ENCODE measurements at regions not wholly inside any gene's neighbourhood (a gene's known extent, or its start where the extent isn't known, plus 50 kb on each side); places are given as distances from the start of the nearest gene placed in this dataset.

GRCh38 chr21:23003951-23004350 is 2005.7 kb downstream of the NCAM2 start:
- POLR2A ChIA-PET, result no interaction called here
- no peak for ATAC-seq
- Histone ChIP-seq H3K79me2 (ENCODE audit: insufficient read depth, low read length) (no peaks in the 10 kb centered on the region), H3K9me2 (ENCODE audit: insufficient read depth) (no peaks in the 10 kb centered on the region), H3K36me3 (ENCODE audit: control insufficient read depth in 1 of 2, insufficient read depth in 2 of 2, low read length in 2 of 2) (no peaks in the 10 kb centered on the region), H2AFZ (ENCODE audit: low read depth, low read length, poor library complexity, severe bottlenecking) (no peak overlapping the region), H3K4me2 (ENCODE audit: low read length) (no peak overlapping the region), H3K27me3 (ENCODE audit: insufficient read depth, low read length) (no peaks in the 10 kb centered on the region), H4K20me1 (ENCODE audit: insufficient read depth) (no peaks in the 10 kb centered on the region), H3K9me3 (ENCODE audit: control insufficient read depth in 1 of 2, insufficient read depth in 1 of 2, low read depth in 1 of 2, low read length in 2 of 2) (peaks cover 5 to 14% of the 10 kb centered on the region in 2 experiments; a peak in 2 of 4 replicates), H3K27ac (ENCODE audit: low read depth, low read length) (no peak overlapping the region), H3K4me3 (replicated peaks in 1 of 2; ENCODE audit: low read depth in 1 of 2, low read length in 2 of 2) (no peak overlapping the region), H3K9ac (ENCODE audit: low read length) (no peak overlapping the region), H3K4me1 (ENCODE audit: control insufficient read depth in 1 of 2, insufficient read depth in 2 of 2, low read length in 2 of 2) (no peaks in the 10 kb centered on the region)
- CTCF ChIA-PET, result no interaction called here
- intact Hi-C loops (cut with micrococcal nuclease), result no loop called here
- no peak for TF ChIP-seq SP1 (IDR thresholded peaks at IDR 0.05; ENCODE audit: low read depth)
- TF ChIP-seq ATF3 (IDR thresholded peaks at IDR 0.05), result no peak
- TF ChIP-seq SRF (IDR thresholded peaks at IDR 0.05; ENCODE audit: low read depth), result no peak
- TF ChIP-seq YY1 (IDR thresholded peaks at IDR 0.05; ENCODE audit: extremely low read depth, insufficient replicate concordance, low read depth, low read length), result no peak
- TF ChIP-seq ZNF274 (IDR thresholded peaks at IDR 0.05; ENCODE audit: low read depth, low read length), result no peak
- no peak for TF ChIP-seq ZFX (IDR thresholded peaks at IDR 0.05)
- TF ChIP-seq POLR2A (IDR thresholded peaks at IDR 0.05; ENCODE audit: borderline replicate concordance, extremely low read depth, insufficient read depth, insufficient read length), result no peak
- TF ChIP-seq POLR2AphosphoS5 (IDR thresholded peaks at IDR 0.05; ENCODE audit: low read depth, low read length), result no peak
- no peak for TF ChIP-seq MAX (IDR thresholded peaks at IDR 0.05)
- TF ChIP-seq CBX3 (IDR thresholded peaks at IDR 0.05; ENCODE audit: low read depth), result no peak
- no peak for TF ChIP-seq EZH2 (IDR thresholded peaks at IDR 0.05)
- TF ChIP-seq CTCF (IDR thresholded peaks at IDR 0.05 in 2 of 3, conservative IDR thresholded peaks at IDR 0.05 in 1 of 3; ENCODE audit: borderline replicate concordance in 1 of 3, insufficient read depth in 1 of 3, low read depth in 2 of 3, low read length in 2 of 3), result no peak
- BruUV-seq (replicated peaks), result no TSS peak
- RAD21 ChIA-PET (ENCODE audit: low non-redundant PET in 1 of 2, low total read pairs in 2 of 2, uncharacterized antibody in 2 of 2, unreplicated experiment in 2 of 2), result no interaction called here
- no peak for DNase-seq (ENCODE audit: low read depth, low spot score)

All from HCT116 (cell line).